Lower lobe of right lung (tissue), 2 donors: ENCODE measurements at regions not wholly inside any gene's neighbourhood (a gene's known extent, or its start where the extent isn't known, plus 50 kb on each side); places are given as distances from the start of the nearest gene placed in this dataset.

Source experiments
- ATAC-seq, 2 donors: fragments of 200-7000 bp; cut with Tn5 transposase; one replicate each; pipeline ENCODE4 v1.9.1; 2020 to 2022; ENCODE audit warnings: mild to moderate bottlenecking in 2 of 2, moderate library complexity in 2 of 2
- DNase-seq: peaks from one replicate; pipeline ENCODE4 v3.0.0-alpha.2; 2020
- H3K27ac ChIP-seq: fragments of 200-600 bp; one replicate; pipeline ENCODE4 v1.8.0; 2022
- H3K27me3 ChIP-seq: fragments of 200-600 bp; one replicate; pipeline ENCODE4 v1.8.0; 2022; ENCODE audit warnings: low read depth
- H3K36me3 ChIP-seq: fragments of 200-600 bp; one replicate; pipeline ENCODE4 v1.8.0; 2022; ENCODE audit warnings: mild to moderate bottlenecking
- H3K4me1 ChIP-seq: fragments of 200-600 bp; one replicate; pipeline ENCODE4 v1.8.0; 2022
- H3K4me3 ChIP-seq: fragments of 200-600 bp; one replicate; pipeline ENCODE4 v1.8.0; 2022; ENCODE audit warnings: mild to moderate bottlenecking
- H3K9me3 ChIP-seq: fragments of 200-600 bp; one replicate; pipeline ENCODE4 v1.8.0; 2022
- CTCF ChIP-seq: fragments of 200-600 bp; IDR thresholded peaks from one replicate; pipeline ENCODE4 v1.8.0; 2022; ENCODE audit warnings: antibody characterized with exemption, mild to moderate bottlenecking
- intact Hi-C: fragments of 100-400 bp; cut with DNase I; formaldehyde crosslinking; loops from one replicate; pipeline ENCODE4 v1.11.0; 2022
- donor health status: DM: no; HTN: yes; CAD: no; lungs with severe emphysema.

- intact Hi-C loops, result no loop called here
- ATAC-seq, result no peak
- H3K27ac ChIP-seq, result no peak overlapping the region
- no peak overlapping the region for H3K4me3 ChIP-seq
- no peaks in the 10 kb centered on the region for H3K9me3 ChIP-seq
- no peaks in the 10 kb centered on the region for H3K36me3 ChIP-seq
- DNase-seq, result no peak
- H3K4me1 ChIP-seq, result no peaks in the 10 kb centered on the region
- TF ChIP-seq CTCF, result no peak
- no peaks in the 10 kb centered on the region for H3K27me3 ChIP-seq
Measured at GRCh38 chr7:91811236-91811635, 69.3 kb downstream of the MTERF1 start.

GRCh38 chr7:91811641-91812040 is 68.9 kb downstream of the MTERF1 start:
- no peak for TF ChIP-seq CTCF
- no peak for ATAC-seq
- Histone ChIP-seq H3K27ac (no peak overlapping the region), H3K9me3 (no peaks in the 10 kb centered on the region), H3K4me1 (no peaks in the 10 kb centered on the region), H3K4me3 (no peak overlapping the region), H3K36me3 (no peaks in the 10 kb centered on the region), H3K27me3 (no peaks in the 10 kb centered on the region)
- no peak for DNase-seq
- intact Hi-C loops, result no loop called here

GRCh38 chr7:91812388-91812787 is 68.1 kb downstream of the MTERF1 start:
- H3K9me3 ChIP-seq, result no peaks in the 10 kb centered on the region
- intact Hi-C loops, result no loop called here
- H3K27ac ChIP-seq, result no peak overlapping the region
- ATAC-seq (no peak), DNase-seq (no peak)
- no peaks in the 10 kb centered on the region for H3K4me1 ChIP-seq
- no peak for TF ChIP-seq CTCF
- no peak overlapping the region for H3K4me3 ChIP-seq
- H3K36me3 ChIP-seq, result no peaks in the 10 kb centered on the region
- no peaks in the 10 kb centered on the region for H3K27me3 ChIP-seq

- Histone ChIP-seq H3K27me3 (no peaks in the 10 kb centered on the region), H3K4me1 (no peaks in the 10 kb centered on the region), H3K9me3 (no peaks in the 10 kb centered on the region), H3K27ac (no peak overlapping the region), H3K4me3 (no peak overlapping the region), H3K36me3 (no peaks in the 10 kb centered on the region)
- TF ChIP-seq CTCF, result no peak
- intact Hi-C loops, result no loop called here
- ATAC-seq, result no peak
- DNase-seq, result no peak
Measured at GRCh38 chr7:91814189-91814588, 66.3 kb downstream of the MTERF1 start.
